ENCODE measurements at regions not wholly inside any gene's neighbourhood (a gene's known extent, or its start where the extent isn't known, plus 50 kb on each side); places are given as distances from the start of the nearest gene placed in this dataset.

- H3K4me1 ChIP-seq = no peaks in the 10 kb centered on the region
- H3K4me3 ChIP-seq = no peak overlapping the region
- TF ChIP-seq EP300 (IDR thresholded peaks at IDR 0.05) (no peak), CTCF (IDR thresholded peaks at IDR 0.05) (no peak), POLR2A (IDR thresholded peaks at IDR 0.05) (no peak)
- 96 to 98% methylated on average over 16 to 34 of the region's 34 CpGs for WGBS, 2 donors
- no peak for DNase-seq (ENCODE audit: low spot score in 2 of 2)
- H3K27me3 ChIP-seq = no peaks in the 10 kb centered on the region
- H3K36me3 ChIP-seq = no peaks in the 10 kb centered on the region
- peaks cover 0 to 7% (median 0%) of the 10 kb centered on the region in 4 donors for H3K9me3 ChIP-seq
- no peak overlapping the region for H3K27ac ChIP-seq
These were observed 1152.8 kb upstream of the CELF4 start for GRCh38 chr18:38718365-38718901.

- DNase-seq (ENCODE audit: low spot score in 2 of 2) = no peak
- no peaks in the 10 kb centered on the region for H3K27me3 ChIP-seq
- H3K9me3 ChIP-seq = no peaks in the 10 kb centered on the region
- no peak overlapping the region for H3K27ac ChIP-seq
- no peak for TF ChIP-seq EP300 (IDR thresholded peaks at IDR 0.05)
- TF ChIP-seq POLR2A (IDR thresholded peaks at IDR 0.05) = no peak
- TF ChIP-seq CTCF (IDR thresholded peaks at IDR 0.05) = no peak
- H3K4me3 ChIP-seq = no peak overlapping the region
- H3K4me1 ChIP-seq = no peaks in the 10 kb centered on the region
- WGBS, 2 donors = 87% methylated on average over 5 of the region's 5 CpGs
- H3K36me3 ChIP-seq = no peaks in the 10 kb centered on the region
These were observed 1143.5 kb upstream of the CELF4 start for GRCh38 chr18:38709122-38709521.

- WGBS, 2 donors = 78 to 79% methylated on average over 5 of the region's 5 CpGs
- Histone ChIP-seq H3K27me3 (no peaks in the 10 kb centered on the region), H3K27ac (no peak overlapping the region), H3K4me3 (no peak overlapping the region), H3K9me3 (no peaks in the 10 kb centered on the region), H3K4me1 (no peaks in the 10 kb centered on the region), H3K36me3 (no peaks in the 10 kb centered on the region)
- DNase-seq (ENCODE audit: low spot score in 2 of 2) = no peak
- TF ChIP-seq POLR2A (IDR thresholded peaks at IDR 0.05) = no peak
- no peak for TF ChIP-seq CTCF (IDR thresholded peaks at IDR 0.05)
- TF ChIP-seq EP300 (IDR thresholded peaks at IDR 0.05) = no peak
These were observed 1140.8 kb upstream of the CELF4 start for GRCh38 chr18:38706373-38706772.

GRCh38 chr18:38698088-38698487 is 1132.5 kb upstream of the CELF4 start:
- H3K27ac ChIP-seq = no peak overlapping the region
- H3K4me1 ChIP-seq = no peaks in the 10 kb centered on the region
- H3K27me3 ChIP-seq = no peaks in the 10 kb centered on the region
- WGBS, 2 donors = 48 to 64% methylated on average over 2 of the region's 2 CpGs
- no peaks in the 10 kb centered on the region for H3K36me3 ChIP-seq
- no peak overlapping the region for H3K4me3 ChIP-seq
- H3K9me3 ChIP-seq = no peaks in the 10 kb centered on the region
- no peak for DNase-seq (ENCODE audit: low spot score in 2 of 2)
- no peak for TF ChIP-seq EP300 (IDR thresholded peaks at IDR 0.05)
- TF ChIP-seq POLR2A (IDR thresholded peaks at IDR 0.05) = no peak
- TF ChIP-seq CTCF (IDR thresholded peaks at IDR 0.05) = no peak

- H3K4me3 ChIP-seq = no peak overlapping the region
- no peaks in the 10 kb centered on the region for H3K9me3 ChIP-seq
- no peaks in the 10 kb centered on the region for H3K36me3 ChIP-seq
- DNase-seq (ENCODE audit: low spot score in 2 of 2) = no peak
- WGBS, 2 donors = 80 to 83% methylated on average over 5 of the region's 5 CpGs
- H3K27ac ChIP-seq = no peak overlapping the region
- H3K4me1 ChIP-seq = no peaks in the 10 kb centered on the region
- no peaks in the 10 kb centered on the region for H3K27me3 ChIP-seq
- TF ChIP-seq CTCF (IDR thresholded peaks at IDR 0.05) (no peak), EP300 (IDR thresholded peaks at IDR 0.05) (no peak), POLR2A (IDR thresholded peaks at IDR 0.05) (no peak)
These were observed 1130.1 kb upstream of the CELF4 start for GRCh38 chr18:38695559-38696280.
